DND-41 (cell line): ENCODE measurements at regions not wholly inside any gene's neighbourhood (a gene's known extent, or its start where the extent isn't known, plus 50 kb on each side); places are given as distances from the start of the nearest gene placed in this dataset.

Experiments
- ATAC-seq: fragments of 200-7000 bp; cut with Tn5 transposase; 3 replicates; pipeline ENCODE4 v1.9.1; 2021; ENCODE audit warnings: low read depth; ENCODE audit not compliant: insufficient read depth
- DNase-seq: peaks from one replicate; pipeline ENCODE4 v3.0.0-alpha.2; 2020
- H2AFZ ChIP-seq: 2 replicates; pipeline ENCODE4 v1.6.0; 2012; ENCODE audit warnings: low read depth, low read length
- H3K27ac ChIP-seq: 2 replicates; pipeline ENCODE4 v1.5.1; 2012; ENCODE audit warnings: low read length, inconsistent platforms
- H3K27me3 ChIP-seq: fragments of 200-600 bp; sonication (generic); 2 replicates; pipeline ENCODE4 v1.6.0; 2012; ENCODE audit warnings: low read length, mild to moderate bottlenecking, inconsistent platforms; ENCODE audit not compliant: insufficient read depth, poor library complexity
- H3K36me3 ChIP-seq: 2 replicates; pipeline ENCODE4 v1.5.1; 2012; ENCODE audit warnings: low read length, inconsistent platforms; ENCODE audit not compliant: insufficient read depth
- H3K4me1 ChIP-seq: 2 replicates; pipeline ENCODE4 v1.5.1; 2012; ENCODE audit warnings: mild to moderate bottlenecking, low read length; ENCODE audit not compliant: insufficient read depth
- H3K4me2 ChIP-seq: 2 replicates; pipeline ENCODE4 v1.6.0; 2012; ENCODE audit warnings: mild to moderate bottlenecking, moderate library complexity, low read length, inconsistent platforms; ENCODE audit not compliant: insufficient read depth
- H3K4me3 ChIP-seq, 2 experiments: fragments of 200-600 bp in 1 of 2; shearing (Covaris generic) in 1 of 2; 2 replicates each; pipeline ENCODE4 v1.5.1; 2012 to 2016; ENCODE audit warnings: inconsistent platforms in 2 of 2, low read length in 2 of 2, mild to moderate bottlenecking in 2 of 2, low read depth in 1 of 2, moderate library complexity in 1 of 2
- H3K79me2 ChIP-seq: 2 replicates; pipeline ENCODE4 v1.6.0; 2012; ENCODE audit warnings: low read length, inconsistent platforms; ENCODE audit not compliant: insufficient read depth
- H3K9ac ChIP-seq: 2 replicates; pipeline ENCODE4 v1.6.0; 2012; ENCODE audit warnings: low read depth, mild to moderate bottlenecking, inconsistent platforms, low read length, moderate library complexity
- H3K9me3 ChIP-seq: 2 replicates; pipeline ENCODE4 v1.5.1; 2012; ENCODE audit warnings: low read length, moderate library complexity, mild to moderate bottlenecking, inconsistent platforms; ENCODE audit not compliant: insufficient read depth, severe bottlenecking
- H4K20me1 ChIP-seq: 2 replicates; pipeline ENCODE4 v1.6.0; 2012; ENCODE audit warnings: low read length; ENCODE audit not compliant: insufficient read depth
- EZH2 ChIP-seq: IDR thresholded peaks from 3 replicates; pipeline ENCODE4 v1.6.1; 2012; ENCODE audit warnings: borderline replicate concordance, low read depth, mild to moderate bottlenecking, moderate library complexity, low read length, inconsistent platforms; ENCODE audit not compliant: severe bottlenecking
- TF ChIP-seq, protein P1 (sequence below): IDR thresholded peaks from 2 replicates; pipeline ENCODE4 v1.5.1; 2012; ENCODE audit warnings: borderline replicate concordance, low read length, moderate library complexity, mild to moderate bottlenecking; ENCODE audit not compliant: poor library complexity, severe bottlenecking; ENCODE audit errors: extremely low read depth

DNA sequence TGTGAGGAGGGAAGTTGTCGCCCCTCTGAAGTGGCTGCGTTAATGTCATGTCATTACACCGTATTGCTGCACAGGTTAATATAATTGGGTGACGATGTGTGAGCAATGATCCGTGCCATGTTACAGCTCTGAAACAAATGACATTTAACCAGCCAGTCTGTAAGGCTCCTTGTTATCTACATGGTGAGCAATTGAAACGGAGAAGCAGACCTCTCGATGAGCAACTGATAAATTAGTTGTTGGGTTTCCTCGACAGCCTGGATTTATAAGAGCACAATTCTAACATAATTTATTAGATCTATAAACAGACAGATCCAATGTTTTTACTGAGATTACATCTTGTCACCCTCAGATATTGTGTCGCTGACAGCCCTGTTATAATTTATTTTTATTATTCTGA, 49.9 kb upstream of the MAFB start:
- ATAC-seq (no peak), DNase-seq (no peak)
- Histone ChIP-seq H3K4me2 (no peak overlapping the region), H3K4me1 (peaks cover 24% of the 10 kb centered on the region), H3K9me3 (no peaks in the 10 kb centered on the region), H3K27me3 (no peaks in the 10 kb centered on the region), H3K36me3 (no peaks in the 10 kb centered on the region), H3K4me3 (no peak overlapping the region), H2AFZ (no peak overlapping the region), H3K27ac (no peak overlapping the region), H4K20me1 (no peaks in the 10 kb centered on the region), H3K79me2 (no peaks in the 10 kb centered on the region), H3K9ac (no peak overlapping the region)
- TF ChIP-seq EZH2, result no peak
- TF ChIP-seq, protein P1, sequence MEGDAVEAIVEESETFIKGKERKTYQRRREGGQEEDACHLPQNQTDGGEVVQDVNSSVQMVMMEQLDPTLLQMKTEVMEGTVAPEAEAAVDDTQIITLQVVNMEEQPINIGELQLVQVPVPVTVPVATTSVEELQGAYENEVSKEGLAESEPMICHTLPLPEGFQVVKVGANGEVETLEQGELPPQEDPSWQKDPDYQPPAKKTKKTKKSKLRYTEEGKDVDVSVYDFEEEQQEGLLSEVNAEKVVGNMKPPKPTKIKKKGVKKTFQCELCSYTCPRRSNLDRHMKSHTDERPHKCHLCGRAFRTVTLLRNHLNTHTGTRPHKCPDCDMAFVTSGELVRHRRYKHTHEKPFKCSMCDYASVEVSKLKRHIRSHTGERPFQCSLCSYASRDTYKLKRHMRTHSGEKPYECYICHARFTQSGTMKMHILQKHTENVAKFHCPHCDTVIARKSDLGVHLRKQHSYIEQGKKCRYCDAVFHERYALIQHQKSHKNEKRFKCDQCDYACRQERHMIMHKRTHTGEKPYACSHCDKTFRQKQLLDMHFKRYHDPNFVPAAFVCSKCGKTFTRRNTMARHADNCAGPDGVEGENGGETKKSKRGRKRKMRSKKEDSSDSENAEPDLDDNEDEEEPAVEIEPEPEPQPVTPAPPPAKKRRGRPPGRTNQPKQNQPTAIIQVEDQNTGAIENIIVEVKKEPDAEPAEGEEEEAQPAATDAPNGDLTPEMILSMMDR, result no peak

DNA sequence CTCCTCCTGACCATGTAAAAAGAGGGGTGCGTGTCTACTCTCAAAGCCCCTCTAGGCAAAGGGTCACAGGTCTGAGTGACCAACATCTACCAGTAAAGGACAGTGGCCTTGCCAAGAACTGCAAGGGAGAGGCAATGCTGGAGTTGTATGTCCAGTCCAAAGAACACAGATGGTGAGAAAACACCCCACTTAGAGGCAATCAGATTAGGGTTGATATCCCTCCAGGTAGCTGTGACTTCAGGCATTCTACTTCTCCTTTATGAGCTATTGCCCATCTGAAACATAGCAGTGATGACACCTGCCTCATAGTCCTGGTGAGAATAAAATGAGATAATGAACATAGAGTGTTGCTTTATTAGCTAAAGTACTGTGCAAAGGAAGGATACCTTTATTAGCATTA, 50.8 kb upstream of the MAFB start:
- no peak overlapping the region for H3K27ac ChIP-seq
- H2AFZ ChIP-seq, result no peak overlapping the region
- H3K27me3 ChIP-seq, result no peaks in the 10 kb centered on the region

DNA sequence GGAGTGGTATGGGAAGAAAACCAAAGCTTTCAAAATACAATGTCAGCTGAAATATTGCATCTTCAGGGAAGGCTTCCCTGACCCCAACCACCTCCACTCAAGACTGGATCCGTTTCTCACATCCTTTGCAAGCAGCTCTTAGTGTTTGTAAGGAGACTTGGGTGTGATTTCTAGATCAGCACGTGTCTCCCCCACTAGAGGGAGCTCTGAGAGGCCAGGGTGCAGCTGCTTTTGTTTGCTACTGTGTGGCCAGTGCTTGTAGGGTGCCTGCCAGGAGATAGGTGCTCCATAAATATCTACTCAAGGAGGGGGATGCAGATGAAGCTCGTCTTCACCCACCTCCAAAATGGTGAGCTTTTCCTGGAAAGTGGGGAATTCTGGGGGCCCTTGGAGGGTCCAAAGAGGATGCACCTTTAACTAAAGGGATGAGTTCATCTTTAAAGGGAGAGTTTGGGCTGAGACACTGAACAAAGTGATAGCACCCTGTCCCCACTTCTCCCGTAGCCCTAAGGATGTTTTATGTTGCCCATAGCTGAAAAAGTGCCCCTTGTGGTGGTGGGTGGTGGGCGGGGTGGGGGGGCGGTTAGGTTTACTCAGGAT, 52.6 kb upstream of the MAFB start:
- Histone ChIP-seq H3K4me1 (peaks cover 39% of the 10 kb centered on the region), H3K4me2 (no peak overlapping the region), H3K27ac (no peak overlapping the region), H2AFZ (0 out of 2 replicates have a peak overlapping the region, but pooled peaks have one; percentile 12), H3K9ac (no peak overlapping the region), H4K20me1 (no peaks in the 10 kb centered on the region), H3K4me3 (no peak overlapping the region), H3K27me3 (no peaks in the 10 kb centered on the region), H3K9me3 (no peaks in the 10 kb centered on the region), H3K36me3 (no peaks in the 10 kb centered on the region), H3K79me2 (no peaks in the 10 kb centered on the region)
- ATAC-seq (peak; percentile 68), DNase-seq (peak; percentile 83)
- TF ChIP-seq, protein P1, result peak; percentile 94
- TF ChIP-seq EZH2, result no peak

More for the DNA sequence above, 50.8 kb upstream of the MAFB start:
- Histone ChIP-seq H3K4me3 (no peak overlapping the region), H3K4me1 (peaks cover 33% of the 10 kb centered on the region), H3K79me2 (no peaks in the 10 kb centered on the region), H3K9ac (no peak overlapping the region), H3K9me3 (no peaks in the 10 kb centered on the region), H3K36me3 (no peaks in the 10 kb centered on the region), H3K4me2 (no peak overlapping the region), H4K20me1 (no peaks in the 10 kb centered on the region)
- no peak for ATAC-seq
- no peak for TF ChIP-seq EZH2
- TF ChIP-seq, protein P1, result no peak
- DNase-seq, result no peak
